Ovary (tissue), 7 donors: ENCODE measurements at regions not wholly inside any gene's neighbourhood (a gene's known extent, or its start where the extent isn't known, plus 50 kb on each side); places are given as distances from the start of the nearest gene placed in this dataset.

Experiments
- DNase-seq, 5 donors: peaks; one replicate each; pipeline ENCODE4 v3.0.0-alpha.2; 2019 to 2020
- H3K27ac ChIP-seq, 2 donors: fragments of 200-600 bp; one replicate each; pipeline versions ENCODE4 v1.5.1 to v1.8.0; 2019 to 2022
- H3K27me3 ChIP-seq: fragments of 200-600 bp; one replicate; pipeline ENCODE4 v1.8.0; 2022
- H3K36me3 ChIP-seq: fragments of 200-600 bp; sonication (generic); one replicate; pipeline ENCODE4 v1.5.1; 2019
- H3K4me1 ChIP-seq: one replicate; pipeline ENCODE4 v1.8.1; 2013; ENCODE audit warnings: mild to moderate bottlenecking, moderate library complexity; ENCODE audit not compliant: insufficient read depth
- H3K4me3 ChIP-seq: fragments of 200-600 bp; sonication (generic); one replicate; pipeline ENCODE4 v1.5.1; 2017
- H3K9me3 ChIP-seq, 2 donors: fragments of 200-600 bp in 1 of 2; sonication (generic) in 1 of 2; one replicate each; pipeline versions ENCODE4 v1.5.1 to v1.8.1; 2013 to 2019; ENCODE audit warnings: mild to moderate bottlenecking in 1 of 2, moderate library complexity in 1 of 2
- CTCF ChIP-seq, 3 donors: fragments of 450-650 bp in 2 of 3; fragments of 200-600 bp in 1 of 3; IDR thresholded peaks; one replicate each; pipeline versions ENCODE4 v1.5.1 to v1.8.0; 2016 to 2022; ENCODE audit warnings: antibody characterized with exemption in 3 of 3, mild to moderate bottlenecking in 1 of 3
- EP300 ChIP-seq: sonication (generic); formaldehyde crosslinking; IDR thresholded peaks from one replicate; pipeline ENCODE4 v1.6.1; 2017; ENCODE audit warnings: antibody characterized with exemption
- POLR2A ChIP-seq: fragments of 450-650 bp; IDR thresholded peaks from one replicate; pipeline ENCODE4 v1.6.1; 2017; ENCODE audit warnings: antibody characterized with exemption, mild to moderate bottlenecking, moderate library complexity
- WGBS, 3 donors: extraction: QIAGEN DNeasy Blood & Tissue Kit in 1 of 3; methylation state at CpG; one replicate each; pipeline versions ENCODE4 v1.1.5 to v1.1.7; 2013 to 2017; 5-methylcytosine and 5-hydroxymethylcytosine counted together
- intact Hi-C, 4 donors: fragments of 100-400 bp; cut with DNase I; formaldehyde crosslinking; loops; one replicate each; pipeline versions ENCODE4 v1.11.0 to v1.15.1; 2022 to 2023
- donor health status: DM: no; HTN: no; CAD: no; lungs with moderate emphysema.
- donor health status: DM: no; HTN: no; CAD: no.
- donor health status: Bipolar disorder and iron deficiency.
- donor health status: DM: no; HTN: no; CAD: no.
- donor health status: DM: yes; HTN: yes; CAD: no.

DNA sequence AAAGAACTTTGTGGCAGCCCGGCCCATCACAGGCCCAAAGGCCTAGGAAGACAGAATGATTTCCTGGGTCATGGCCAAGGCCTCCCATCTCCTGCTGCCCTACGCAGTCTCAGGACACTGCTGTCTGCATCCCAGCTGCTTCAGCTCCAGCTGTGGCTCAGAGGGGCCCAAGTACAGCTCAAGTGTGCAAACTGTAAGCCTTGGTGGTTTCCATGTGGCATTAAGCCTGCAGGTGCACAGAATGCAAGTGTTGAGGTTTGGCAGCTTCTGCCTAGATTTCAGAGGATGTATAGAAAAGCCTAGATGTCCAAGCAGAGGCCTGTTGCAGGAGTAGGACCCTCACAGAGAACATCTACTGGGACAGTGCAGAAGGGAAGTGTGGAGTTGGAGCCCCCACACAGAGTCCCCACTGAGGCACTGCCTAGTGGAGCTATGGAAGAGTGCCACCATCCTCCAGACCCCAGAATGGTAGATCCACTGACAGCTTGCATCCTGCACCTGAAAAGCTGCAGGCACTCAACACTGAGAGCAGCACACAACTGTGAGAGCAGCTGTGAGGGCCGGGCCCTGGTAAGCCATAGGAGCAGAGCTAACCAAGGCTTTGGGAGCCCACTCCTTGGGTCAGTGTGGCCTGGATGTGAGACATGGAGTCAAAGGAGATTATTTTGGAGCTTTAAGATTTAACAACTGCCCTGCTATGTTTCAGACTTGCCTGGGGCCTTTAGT is 208.2 kb upstream of the CMC1 start:
- TF ChIP-seq CTCF (IDR thresholded peaks at IDR 0.05): no peak
- no peak for TF ChIP-seq POLR2A
- TF ChIP-seq EP300: no peak
- no peaks in the 10 kb centered on the region for H3K4me1 ChIP-seq
- no peak for DNase-seq
- peaks cover 0 to 5% of the 10 kb centered on the region in 2 donors for H3K9me3 ChIP-seq
- H3K27ac ChIP-seq: no peak overlapping the region
- H3K4me3 ChIP-seq: no peak overlapping the region
- H3K36me3 ChIP-seq: no peaks in the 10 kb centered on the region
- WGBS, 3 donors: 75 to 82% (median 81%) methylated on average over 3 of the region's 3 CpGs
- intact Hi-C loops: no loop called here
- no peaks in the 10 kb centered on the region for H3K27me3 ChIP-seq

DNA sequence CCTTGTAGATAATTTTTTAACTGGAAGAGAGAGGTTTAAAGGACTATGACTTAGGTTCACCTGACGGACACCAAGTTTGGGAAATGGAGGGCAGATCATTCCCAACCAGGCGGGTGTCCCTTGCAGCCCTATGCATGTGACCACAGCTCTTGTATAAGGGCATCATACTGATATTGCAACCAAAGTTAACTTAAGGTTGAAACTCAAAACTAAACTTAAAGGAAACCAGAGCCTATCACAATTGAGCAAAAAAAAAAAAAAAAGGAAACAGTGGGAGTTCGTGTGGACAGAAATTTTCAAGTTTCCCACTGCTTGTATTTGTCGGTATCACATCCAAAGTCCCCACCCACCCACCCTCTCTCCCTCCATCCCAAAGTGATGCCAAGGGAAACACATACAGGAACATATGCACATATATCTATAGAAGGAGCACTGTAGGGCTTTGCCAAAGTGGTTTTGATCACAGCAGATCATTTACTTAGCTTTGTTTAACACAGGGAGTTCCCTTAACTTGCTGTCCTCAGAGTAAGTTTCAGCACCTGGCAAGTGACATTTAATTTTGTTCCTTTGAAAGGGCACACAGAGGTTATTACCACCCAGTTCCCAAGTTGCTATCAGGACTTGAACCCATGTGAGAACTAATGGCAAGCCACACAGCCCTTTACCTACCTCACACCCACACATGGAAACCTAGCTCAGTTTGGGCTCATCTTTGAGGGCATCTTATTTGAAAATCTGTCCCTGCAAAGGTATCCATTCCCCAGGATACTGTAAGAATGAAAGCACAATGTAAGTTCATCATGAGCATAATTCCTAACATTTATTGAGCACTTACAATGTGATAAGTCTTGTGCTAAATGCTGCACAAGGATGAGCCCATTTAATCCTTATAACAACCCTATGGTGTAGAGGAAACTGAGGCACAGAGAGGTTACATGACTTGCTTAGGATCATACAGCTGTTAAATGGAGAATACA is 204.5 kb upstream of the CMC1 start:
- 66 to 73% (median 66%) methylated on average over 4 of the region's 4 CpGs for WGBS, 3 donors
- TF ChIP-seq CTCF (IDR thresholded peaks at IDR 0.05) (no peak), EP300 (no peak), POLR2A (no peak)
- intact Hi-C loops: no loop called here
- no peak for DNase-seq
- no peaks in the 10 kb centered on the region for H3K27me3 ChIP-seq
- H3K4me1 ChIP-seq: no peaks in the 10 kb centered on the region
- peaks cover 0 to 5% of the 10 kb centered on the region in 2 donors for H3K9me3 ChIP-seq
- no peak overlapping the region for H3K27ac ChIP-seq
- H3K4me3 ChIP-seq: no peak overlapping the region
- no peaks in the 10 kb centered on the region for H3K36me3 ChIP-seq

DNA sequence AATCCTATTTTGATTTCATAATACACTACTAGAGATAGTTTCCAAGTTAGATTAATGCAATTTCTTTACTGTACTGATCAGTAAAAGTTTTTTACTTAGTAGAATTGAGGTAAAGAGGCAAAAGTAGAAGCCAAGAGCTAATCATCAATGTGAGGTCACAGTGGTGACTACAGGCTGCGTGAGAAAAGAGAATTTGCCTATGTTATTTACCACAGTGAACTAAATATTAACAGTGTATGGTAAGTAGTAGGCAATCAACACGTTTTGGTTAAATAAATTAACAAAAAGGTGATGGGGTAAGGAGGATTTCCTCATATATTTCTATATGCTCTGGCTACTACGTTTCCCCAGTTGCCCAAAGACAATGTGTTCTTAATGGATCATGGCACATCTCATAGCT is 202.2 kb upstream of the CMC1 start:
- 60 to 67% (median 61%) methylated on average over 3 of the region's 3 CpGs for WGBS, 3 donors
- intact Hi-C loops: no loop called here
- H3K9me3 ChIP-seq: no peaks in the 10 kb centered on the region
- H3K27ac ChIP-seq: no peak overlapping the region
- H3K4me1 ChIP-seq: no peaks in the 10 kb centered on the region
- no peak overlapping the region for H3K4me3 ChIP-seq
- DNase-seq: no peak
- no peak for TF ChIP-seq CTCF (IDR thresholded peaks at IDR 0.05)
- no peak for TF ChIP-seq EP300
- TF ChIP-seq POLR2A: no peak
- no peaks in the 10 kb centered on the region for H3K27me3 ChIP-seq
- no peaks in the 10 kb centered on the region for H3K36me3 ChIP-seq

DNA sequence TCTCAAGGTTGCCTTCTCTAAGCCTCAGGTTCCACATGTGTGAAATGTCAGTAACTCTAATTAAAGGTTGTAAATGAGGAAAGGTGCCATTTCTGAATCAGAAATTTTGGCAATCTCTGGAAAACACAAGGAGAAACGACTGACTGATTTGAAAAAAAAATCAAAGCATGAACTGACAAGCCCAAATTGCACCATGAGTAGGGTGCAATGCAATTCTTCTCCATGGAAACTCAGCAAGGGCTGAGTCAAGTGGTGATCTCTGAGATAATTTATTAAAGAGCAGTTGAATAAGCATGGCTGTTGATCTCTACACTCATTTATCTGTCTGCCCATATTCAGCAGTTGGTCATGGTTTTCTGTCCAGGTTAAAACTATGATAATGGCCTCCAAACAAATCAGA is 201.6 kb upstream of the CMC1 start:
- no peak overlapping the region for H3K27ac ChIP-seq
- no peaks in the 10 kb centered on the region for H3K9me3 ChIP-seq
- DNase-seq: no peak
- 53 to 66% (median 55%) methylated on average over 1 of the region's 1 CpG for WGBS, 3 donors
- TF ChIP-seq EP300 (no peak), POLR2A (no peak), CTCF (IDR thresholded peaks at IDR 0.05) (no peak)
- no peaks in the 10 kb centered on the region for H3K36me3 ChIP-seq
- no peaks in the 10 kb centered on the region for H3K4me1 ChIP-seq
- no peaks in the 10 kb centered on the region for H3K27me3 ChIP-seq
- no peak overlapping the region for H3K4me3 ChIP-seq
- intact Hi-C loops: no loop called here
